PC-3 (cell line): ENCODE measurements at regions not wholly inside any gene's neighbourhood (a gene's known extent, or its start where the extent isn't known, plus 50 kb on each side); places are given as distances from the start of the nearest gene placed in this dataset.

Experiments
- ATAC-seq: fragments of 200-7000 bp; cut with Tn5 transposase; 2 replicates; pipeline ENCODE4 v1.9.1; 2020; ENCODE audit warnings: mild to moderate bottlenecking, moderate library complexity
- BruUV-seq: library from RNA; stranded (reverse); fragments of 400-500 nt; replicated peaks from 2 replicates; lab custom pipeline; 2021; lab: Mats Ljungman, UMichigan
- CTCF ChIA-PET: fragments of 300-600 bp; sonication (Branson Sonifier 250); formaldehyde crosslinking; loops from one replicate; lab custom pipeline; 2022; ENCODE audit warnings: antibody characterized with exemption; lab: Charles Lee
- POLR2A ChIA-PET: fragments of 300-600 bp; sonication (Branson Sonifier 250); formaldehyde crosslinking; loops from one replicate; lab custom pipeline; 2022; ENCODE audit warnings: antibody characterized with exemption; ENCODE audit not compliant: unreplicated experiment; lab: Charles Lee
- DNase-seq: peaks from one replicate; pipeline ENCODE4 v3.0.0-alpha.2; 2015
- H2AFZ ChIP-seq: fragments of 300-600 bp; sonication (generic); 2 replicates; pipeline ENCODE4 v1.6.0; 2016; ENCODE audit warnings: antibody characterized with exemption, low read length
- H3F3A ChIP-seq: fragments of 300-600 bp; sonication (generic); one replicate; pipeline ENCODE4 v1.6.0; 2017; ENCODE audit warnings: antibody characterized with exemption, low read length, control low read depth, mild to moderate bottlenecking; ENCODE audit not compliant: unreplicated experiment
- H3K27ac ChIP-seq: fragments of 300-600 bp; sonication (generic); 2 replicates; pipeline ENCODE4 v1.5.1; 2016; ENCODE audit warnings: mild to moderate bottlenecking, low read length
- H3K27me3 ChIP-seq: fragments of 300-600 bp; sonication (generic); 2 replicates; pipeline ENCODE4 v1.6.1; 2016; ENCODE audit warnings: low read length, mixed read lengths
- H3K36me3 ChIP-seq: fragments of 300-600 bp; sonication (generic); 2 replicates; pipeline ENCODE4 v1.6.1; 2016; ENCODE audit warnings: low read depth, mixed run types, low read length, mixed read lengths
- H3K4me1 ChIP-seq: fragments of 300-600 bp; sonication (generic); 2 replicates; pipeline ENCODE4 v1.5.1; 2016; ENCODE audit warnings: low read length; ENCODE audit not compliant: insufficient read depth
- H3K4me2 ChIP-seq: fragments of 300-600 bp; sonication (generic); 2 replicates; pipeline ENCODE4 v1.6.0; 2016; ENCODE audit warnings: low read length
- H3K4me3 ChIP-seq: fragments of 300-600 bp; sonication (generic); 2 replicates; pipeline ENCODE4 v1.5.1; 2016; ENCODE audit warnings: mild to moderate bottlenecking, low read length, mixed read lengths
- H3K79me2 ChIP-seq: fragments of 300-600 bp; sonication (generic); 2 replicates; pipeline ENCODE4 v1.6.1; 2017; ENCODE audit warnings: low read length, mixed read lengths
- H3K9ac ChIP-seq: fragments of 300-600 bp; sonication (generic); 2 replicates; pipeline ENCODE4 v1.6.0; 2016; ENCODE audit warnings: mild to moderate bottlenecking, low read length
- H3K9me2 ChIP-seq: fragments of 300-600 bp; sonication (generic); replicated peaks from 2 replicates; pipeline ENCODE4 v1.6.1; 2016; ENCODE audit warnings: mixed run types, low read length, mixed read lengths
- H3K9me3 ChIP-seq: fragments of 300-600 bp; sonication (generic); 2 replicates; pipeline ENCODE4 v1.6.1; 2016; ENCODE audit warnings: low read length, mixed read lengths
- H4K20me1 ChIP-seq: fragments of 300-600 bp; sonication (generic); 2 replicates; pipeline ENCODE4 v1.6.1; 2016; ENCODE audit warnings: low read length, mixed read lengths
- EZH2 ChIP-seq: fragments of 300-600 bp; sonication (generic); IDR thresholded peaks from one replicate; pipeline ENCODE4 v1.6.1; 2017; ENCODE audit warnings: antibody characterized with exemption, mild to moderate bottlenecking, low read length; ENCODE audit not compliant: unreplicated experiment
- EZH2phosphoT487 ChIP-seq: fragments of 300-600 bp; sonication (generic); IDR thresholded peaks from 2 replicates; pipeline ENCODE4 v1.6.1; 2018; ENCODE audit warnings: mild to moderate bottlenecking, antibody characterized with exemption, low read length, borderline replicate concordance
- intact Hi-C: fragments of 100-400 bp; cut with micrococcal nuclease; formaldehyde crosslinking; loops from 2 replicates; pipeline ENCODE4 v1.9.0; 2023
- TF ChIP-seq, protein P1 (sequence below): fragments of 300-600 bp; sonication (generic); conservative IDR thresholded peaks from 2 replicates; pipeline ENCODE4 v1.5.1; 2017; ENCODE audit warnings: antibody characterized with exemption, low read depth, mild to moderate bottlenecking, low read length

DNA sequence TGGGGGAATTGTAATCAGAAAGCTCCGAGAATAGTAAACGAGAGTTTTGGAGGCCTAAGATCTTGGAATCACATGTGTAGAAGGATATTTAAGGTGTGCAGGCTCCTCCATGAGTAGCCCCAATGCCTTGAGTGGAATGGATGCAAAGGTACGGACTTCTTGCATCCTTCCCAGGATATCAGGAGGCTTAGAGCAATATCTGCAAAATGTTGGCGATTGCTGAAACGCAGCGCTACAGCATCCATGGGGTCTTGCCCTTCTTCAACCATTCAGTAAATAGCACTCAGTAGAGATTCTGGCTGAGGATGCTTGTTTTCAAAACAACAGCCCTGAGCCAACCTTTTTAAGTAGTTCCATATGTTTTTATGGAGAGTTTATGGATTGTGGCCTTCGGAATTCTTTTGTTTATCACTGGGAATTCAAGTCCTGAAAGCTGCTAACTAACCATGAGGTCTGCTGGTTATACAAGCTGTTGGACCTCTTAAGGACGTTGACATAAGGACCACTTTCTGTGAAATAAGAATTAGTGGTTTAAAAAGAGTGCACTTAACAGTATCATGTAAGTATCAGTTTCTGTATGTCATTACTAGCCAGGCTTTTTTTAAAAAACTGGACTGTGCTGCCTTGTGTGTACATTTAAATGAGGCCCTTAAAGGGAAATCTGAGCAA, 228.8 kb upstream of the PGRMC2 start:
- POLR2A ChIA-PET, result no interaction called here
- Histone ChIP-seq H3K9ac (no peak overlapping the region), H3K4me3 (no peak overlapping the region), H3K27me3 (no peaks in the 10 kb centered on the region), H3K4me1 (peaks cover 27% of the 10 kb centered on the region), H3K9me2 (no peaks in the 10 kb centered on the region), H3K27ac (no peak overlapping the region), H3K36me3 (no peaks in the 10 kb centered on the region), H3K4me2 (no peak overlapping the region), H4K20me1 (no peaks in the 10 kb centered on the region), H3F3A (no peaks in the 10 kb centered on the region), H3K9me3 (no peaks in the 10 kb centered on the region), H2AFZ (no peak overlapping the region), H3K79me2 (no peaks in the 10 kb centered on the region)
- TF ChIP-seq EZH2 (no peak), EZH2phosphoT487 (no peak)
- TF ChIP-seq, protein P1, sequence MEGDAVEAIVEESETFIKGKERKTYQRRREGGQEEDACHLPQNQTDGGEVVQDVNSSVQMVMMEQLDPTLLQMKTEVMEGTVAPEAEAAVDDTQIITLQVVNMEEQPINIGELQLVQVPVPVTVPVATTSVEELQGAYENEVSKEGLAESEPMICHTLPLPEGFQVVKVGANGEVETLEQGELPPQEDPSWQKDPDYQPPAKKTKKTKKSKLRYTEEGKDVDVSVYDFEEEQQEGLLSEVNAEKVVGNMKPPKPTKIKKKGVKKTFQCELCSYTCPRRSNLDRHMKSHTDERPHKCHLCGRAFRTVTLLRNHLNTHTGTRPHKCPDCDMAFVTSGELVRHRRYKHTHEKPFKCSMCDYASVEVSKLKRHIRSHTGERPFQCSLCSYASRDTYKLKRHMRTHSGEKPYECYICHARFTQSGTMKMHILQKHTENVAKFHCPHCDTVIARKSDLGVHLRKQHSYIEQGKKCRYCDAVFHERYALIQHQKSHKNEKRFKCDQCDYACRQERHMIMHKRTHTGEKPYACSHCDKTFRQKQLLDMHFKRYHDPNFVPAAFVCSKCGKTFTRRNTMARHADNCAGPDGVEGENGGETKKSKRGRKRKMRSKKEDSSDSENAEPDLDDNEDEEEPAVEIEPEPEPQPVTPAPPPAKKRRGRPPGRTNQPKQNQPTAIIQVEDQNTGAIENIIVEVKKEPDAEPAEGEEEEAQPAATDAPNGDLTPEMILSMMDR, result no peak
- intact Hi-C loops, result loop anchor here (2.0 to 5.0 kb wide), 2 partner anchors 44 to 62 kb away; no protein-coding TSS in a partner anchor
- DNase-seq, result no peak
- CTCF ChIA-PET, result no interaction called here
- no TSS peak for BruUV-seq
- no peak for ATAC-seq

DNA sequence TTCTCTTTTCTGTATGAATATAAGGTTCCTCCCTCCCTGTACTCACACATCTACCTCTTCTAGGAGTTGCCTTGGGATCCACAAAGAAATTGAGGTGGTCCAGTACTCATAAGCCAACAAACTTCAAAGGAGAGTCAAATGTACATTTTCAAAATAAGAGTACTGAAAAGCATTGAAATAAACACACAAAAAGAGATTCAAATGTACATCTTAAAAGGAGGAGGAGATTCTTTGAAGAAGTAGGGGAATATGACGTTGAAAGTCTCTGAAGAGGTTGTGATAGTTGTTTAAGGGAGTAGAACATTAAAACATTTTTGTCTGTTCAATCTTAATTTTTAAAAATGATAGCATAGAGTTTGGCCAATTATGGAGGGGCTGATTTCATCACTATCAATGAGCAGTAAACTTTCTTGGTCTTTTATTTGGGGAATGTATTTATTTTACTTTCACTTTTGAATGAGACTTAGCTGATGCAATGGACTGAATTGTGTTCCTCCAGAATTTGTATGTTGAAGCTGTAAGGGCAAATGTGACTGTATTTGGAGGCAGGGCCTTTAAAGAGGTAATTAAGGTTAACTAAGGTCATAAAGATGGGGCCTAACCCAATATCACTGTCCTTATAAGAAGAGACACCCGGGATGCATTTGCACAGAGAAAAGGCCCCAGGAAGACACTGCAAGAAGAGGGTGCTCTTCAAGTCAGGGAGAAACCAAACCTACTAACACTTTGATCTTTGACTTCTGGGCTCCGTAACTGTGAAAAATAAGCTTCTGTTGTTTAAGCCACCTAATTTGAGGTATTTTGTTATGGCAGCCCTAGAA, 226.3 kb upstream of the PGRMC2 start:
- peak overlapping the region; percentile 33 for H3K4me2 ChIP-seq
- no peak overlapping the region for H3K9ac ChIP-seq
- POLR2A ChIA-PET, result no interaction called here
- peak overlapping the region; percentile 63 for H2AFZ ChIP-seq
- H3K9me3 ChIP-seq, result no peaks in the 10 kb centered on the region
- no peak overlapping the region for H3K27ac ChIP-seq
- no peaks in the 10 kb centered on the region for H4K20me1 ChIP-seq
- BruUV-seq, result no TSS peak
- no peaks in the 10 kb centered on the region for H3K27me3 ChIP-seq
- ATAC-seq (no peak), DNase-seq (no peak)
- no peaks in the 10 kb centered on the region for H3K36me3 ChIP-seq
- intact Hi-C loops, result no loop called here
- no peaks in the 10 kb centered on the region for H3K9me2 ChIP-seq
- CTCF ChIA-PET, result no interaction called here
- peaks cover 20% of the 10 kb centered on the region for H3K4me1 ChIP-seq
- no peaks in the 10 kb centered on the region for H3F3A ChIP-seq
- H3K4me3 ChIP-seq, result 0 out of 2 replicates have a peak overlapping the region, but pooled peaks have one; percentile 20
- no peaks in the 10 kb centered on the region for H3K79me2 ChIP-seq
- TF ChIP-seq EZH2, result no peak
- no peak for TF ChIP-seq EZH2phosphoT487
- TF ChIP-seq, protein P1, result no peak
